Hematopoietic multipotent progenitor cell treated with erythropoietin and hydrocortisone succinate and interleukin-3 and kit ligand, for 6 days (in vitro differentiated cells): ENCODE measurements at regions not wholly inside any gene's neighbourhood (a gene's known extent, or its start where the extent isn't known, plus 50 kb on each side); places are given as distances from the start of the nearest gene placed in this dataset.

Source experiments
- DNase-seq: peaks from one replicate; pipeline ENCODE4 v3.0.0-alpha.2; 2015

DNA sequence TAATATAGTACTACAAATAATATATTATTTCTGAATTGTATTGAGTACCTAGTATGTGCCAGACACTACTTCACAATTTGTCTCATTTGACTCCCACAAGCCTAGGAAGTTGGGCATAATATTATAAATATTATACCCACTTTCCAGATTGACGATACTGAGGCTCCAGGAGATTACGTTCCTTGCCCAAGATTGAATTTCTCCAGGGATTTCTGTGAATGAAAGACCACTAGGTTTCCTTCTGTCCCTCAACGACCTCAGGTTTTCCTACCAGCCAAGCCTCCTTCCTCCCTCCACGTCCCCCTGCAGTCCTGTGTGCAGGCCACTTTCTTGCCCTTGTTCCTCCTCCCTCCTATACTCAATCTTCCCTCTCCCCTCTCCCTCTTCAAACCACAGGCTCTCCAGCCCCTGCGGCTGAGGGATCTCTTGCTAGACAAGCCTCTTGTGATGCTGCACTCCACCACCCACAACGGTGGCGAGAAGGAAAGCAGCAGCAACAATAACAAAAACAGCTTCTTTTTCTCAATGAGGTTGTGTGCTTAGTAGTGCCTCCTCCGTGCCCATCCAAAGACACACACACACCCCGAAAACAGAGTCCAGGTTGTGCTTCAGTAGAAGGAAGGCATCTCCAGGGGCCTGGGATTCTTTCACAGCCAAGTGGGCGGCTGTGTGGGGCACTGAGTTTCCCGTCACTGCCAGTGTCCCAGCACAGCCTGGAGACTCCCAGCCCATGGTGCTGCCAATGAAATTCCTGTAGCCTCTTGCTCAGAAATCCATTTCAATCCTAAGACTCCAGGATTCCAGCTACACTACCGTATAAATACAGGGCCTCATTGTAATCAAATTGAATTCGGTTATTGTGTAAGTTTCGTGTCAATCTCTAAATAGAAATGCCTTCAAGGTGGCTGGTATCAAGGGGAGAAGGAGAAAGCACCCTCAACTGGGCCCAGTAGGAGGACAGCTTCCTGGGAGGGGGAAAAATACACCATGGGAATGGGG lies 94.4 kb downstream of the NCR2 start:
- no peak for DNase-seq

DNA sequence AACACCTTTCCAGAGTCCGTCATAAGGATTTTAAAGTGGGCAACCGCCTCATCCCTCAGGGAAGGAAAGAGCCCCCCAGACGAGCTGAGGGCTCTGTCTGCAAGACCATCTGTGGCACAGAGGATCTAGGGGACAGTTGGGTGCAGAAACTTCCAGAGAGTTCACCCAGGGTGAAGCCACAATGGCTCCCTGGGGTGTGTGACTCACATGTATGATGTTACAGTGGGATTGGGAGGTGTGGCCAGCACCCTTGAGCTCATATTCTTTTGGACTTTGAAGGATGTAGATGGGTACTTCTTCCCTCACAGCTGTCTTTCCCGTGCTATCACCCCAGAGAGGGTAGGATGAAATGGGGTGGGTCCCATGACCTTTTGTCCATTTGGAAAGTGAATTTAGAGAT lies 95.5 kb downstream of the NCR2 start:
- DNase-seq = no peak

DNA sequence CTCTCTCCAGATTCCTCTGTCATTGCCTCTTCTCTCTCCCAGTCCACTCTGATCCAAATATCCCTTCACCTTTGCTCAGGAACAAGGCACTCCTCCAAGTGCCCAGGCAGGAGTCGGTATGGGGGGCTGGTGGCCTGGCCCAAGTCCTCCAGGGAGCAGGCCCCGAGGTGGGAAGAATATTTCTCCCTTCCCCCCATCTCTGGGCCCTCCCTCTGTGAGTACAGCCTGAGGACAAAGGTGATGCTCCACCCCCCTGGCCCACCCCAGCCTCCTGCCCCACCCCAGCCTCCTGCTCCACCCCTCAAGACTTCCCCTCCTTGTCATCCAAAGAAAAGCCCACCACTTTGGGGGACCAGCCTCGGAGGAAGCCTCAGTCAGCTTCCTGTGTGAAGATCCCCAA lies 96.9 kb downstream of the NCR2 start:
- no peak for DNase-seq

DNA sequence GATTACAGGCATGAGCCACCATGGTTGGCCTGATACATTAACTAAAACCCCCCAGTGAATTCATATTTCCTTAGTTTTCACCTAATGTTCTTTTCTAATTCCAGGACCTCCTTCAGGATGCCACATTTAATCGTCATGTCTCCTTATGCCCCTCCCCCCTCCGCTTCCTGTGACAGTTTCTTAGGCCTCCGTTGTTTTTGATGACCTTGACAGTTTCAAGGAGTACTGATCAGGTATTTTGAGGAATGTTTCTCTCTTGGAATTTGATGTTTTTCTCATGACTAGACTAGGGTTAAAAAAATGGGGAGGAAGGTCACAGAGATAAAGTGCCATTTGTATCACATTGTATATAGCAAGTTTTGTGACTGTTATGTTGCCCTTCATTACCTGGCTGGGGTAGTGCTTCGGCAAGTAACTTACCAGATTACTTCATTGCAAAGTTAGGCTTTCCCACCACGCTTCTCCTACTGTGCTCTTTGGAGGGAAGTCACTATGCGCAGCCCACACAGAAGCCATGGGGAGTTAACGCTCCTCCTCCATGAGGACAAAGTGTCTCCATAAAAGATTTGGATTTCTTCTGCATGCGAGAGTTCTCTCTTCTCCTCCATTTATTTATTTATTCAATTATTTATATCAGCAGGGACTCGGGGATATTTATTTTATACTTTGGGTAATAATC lies 99.5 kb downstream of the NCR2 start:
- no peak for DNase-seq

DNA sequence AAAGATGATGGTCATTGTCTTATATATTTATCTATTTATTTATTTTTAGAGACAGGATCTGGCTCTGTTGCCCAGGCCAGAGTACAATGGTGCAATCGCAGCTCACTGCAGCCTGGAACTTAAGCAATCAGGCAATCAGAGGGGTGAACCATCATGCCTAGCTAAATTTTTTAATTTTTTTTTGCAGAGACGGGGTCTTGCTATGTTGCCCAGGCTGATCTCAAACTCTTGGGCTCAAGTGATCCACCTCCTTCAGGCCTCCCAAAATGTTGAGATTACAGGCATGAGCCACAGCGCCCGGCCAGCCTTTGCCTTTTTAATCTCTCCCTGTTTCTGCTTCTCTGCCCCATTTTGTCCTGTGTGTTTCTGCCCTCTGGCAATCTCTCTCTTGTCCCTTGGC lies 102.2 kb downstream of the NCR2 start:
- DNase-seq = no peak

DNA sequence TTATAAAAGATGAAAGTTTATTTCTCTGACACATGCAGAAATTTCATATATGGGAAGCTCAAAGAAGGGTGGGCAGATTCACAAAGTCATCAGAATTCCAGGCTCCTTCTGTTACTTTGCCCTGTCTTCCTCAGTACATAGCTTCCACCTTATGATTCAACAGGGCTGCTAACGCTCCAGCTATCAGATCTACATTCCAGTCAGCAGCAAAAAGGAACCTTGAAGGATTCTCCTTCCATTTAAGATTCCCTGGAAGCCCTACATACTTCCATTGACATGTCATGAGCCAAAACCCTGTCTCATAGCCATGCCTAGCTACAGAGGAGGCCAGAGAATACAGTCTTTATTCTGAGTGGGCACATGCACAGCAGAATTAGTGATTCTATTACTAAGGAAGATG lies 103.3 kb downstream of the NCR2 start:
- DNase-seq = no peak

DNA sequence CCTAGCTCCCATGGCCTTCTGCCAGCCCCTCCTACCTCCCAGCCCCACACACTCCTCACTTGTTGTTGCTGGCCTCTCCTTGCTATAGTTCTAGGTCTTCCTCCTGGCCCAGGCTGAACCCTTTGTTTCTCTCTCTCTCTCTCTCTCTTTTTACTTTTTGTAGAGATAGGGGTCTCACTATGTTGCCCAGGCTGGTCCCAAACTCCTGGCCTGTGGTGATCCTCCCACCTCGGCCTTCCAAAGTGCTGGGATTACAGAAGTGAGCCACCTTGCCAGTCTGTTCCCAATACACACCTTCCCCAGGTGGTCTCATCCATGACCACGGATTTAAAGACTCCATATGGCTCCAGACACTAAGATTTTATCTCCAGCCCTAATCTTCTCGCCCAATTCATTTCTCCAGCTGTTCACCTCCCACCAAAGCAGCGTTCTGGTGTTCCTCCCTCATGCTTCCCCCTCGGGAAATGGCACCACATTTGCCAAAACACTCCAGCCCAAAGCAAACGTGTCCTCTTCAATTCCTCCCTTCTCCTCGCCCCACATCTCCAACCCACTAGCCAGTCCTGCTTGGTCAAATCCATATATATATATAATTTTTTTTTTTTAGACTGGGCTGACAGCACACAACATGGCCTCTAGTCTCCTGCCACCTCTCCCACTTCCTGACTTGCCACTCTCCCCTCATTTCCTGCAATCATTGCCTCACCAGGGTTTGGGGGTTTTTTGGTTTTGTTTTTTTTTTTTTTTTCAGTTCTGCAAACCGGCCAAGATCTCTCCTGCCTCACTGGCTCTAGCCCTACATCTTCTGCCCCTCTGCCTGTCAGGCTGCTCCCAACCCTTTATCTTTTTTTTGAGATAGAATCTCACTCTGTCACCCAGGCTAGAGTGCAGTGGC lies 104.4 kb downstream of the NCR2 start:
- peak; percentile 47 for DNase-seq

DNA sequence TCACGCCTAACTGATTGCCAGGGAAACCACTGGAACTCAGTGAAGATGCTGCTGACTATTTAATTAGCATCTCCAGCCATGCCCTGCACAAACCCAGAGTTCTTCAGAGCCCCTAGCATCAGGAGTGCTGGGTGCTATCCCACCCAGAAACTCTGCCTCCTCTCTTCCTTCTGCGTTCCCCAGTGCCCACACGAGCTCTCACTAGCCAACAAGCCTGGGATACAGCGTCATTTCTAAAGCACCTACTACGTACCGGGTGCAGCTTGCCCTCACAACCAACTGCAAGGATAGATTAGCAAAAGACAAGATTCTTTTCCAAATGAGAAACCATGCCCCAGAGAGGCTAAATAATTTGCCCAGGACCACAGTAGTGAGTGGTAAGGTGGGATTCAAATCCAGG lies 105.2 kb upstream of the FOXP4 start:
- no peak for DNase-seq

DNA sequence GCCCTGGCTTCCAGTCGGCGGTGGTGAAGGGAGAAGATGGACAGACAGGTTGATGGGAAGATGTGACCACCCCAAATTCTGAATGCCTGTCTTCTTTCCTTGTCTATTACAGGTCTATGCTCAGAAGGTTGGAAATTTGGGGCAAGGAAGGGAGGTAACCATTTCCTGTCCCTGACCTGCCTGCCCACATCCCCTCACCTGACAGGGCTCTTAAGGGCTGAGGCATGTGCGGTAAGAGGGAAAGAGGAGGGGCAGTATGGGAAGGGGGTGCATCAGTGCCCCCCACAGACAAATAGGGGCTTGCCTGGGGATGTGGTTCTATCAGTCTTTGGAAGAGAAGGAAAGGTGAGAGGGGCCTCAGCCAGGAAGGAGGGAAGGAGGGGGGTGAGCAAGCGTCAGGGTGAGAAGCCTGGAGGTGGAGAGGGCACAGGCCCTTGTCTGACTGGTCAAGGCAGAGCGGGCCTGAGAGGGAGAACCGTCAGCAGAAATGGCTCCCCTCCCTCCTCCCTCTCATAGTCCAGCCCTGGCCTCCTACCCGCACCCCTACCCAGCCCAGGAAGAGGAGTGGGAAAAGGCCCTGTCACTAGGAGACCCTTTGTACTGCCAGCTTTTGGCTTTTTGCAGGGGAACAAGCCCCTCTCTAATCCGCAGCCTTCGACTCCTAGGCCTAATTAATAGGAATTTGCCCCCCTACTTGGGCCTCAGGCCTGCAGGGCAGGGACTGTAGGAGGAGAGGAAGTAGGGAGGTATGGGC lies 104.4 kb upstream of the FOXP4 start:
- DNase-seq = no peak

DNA sequence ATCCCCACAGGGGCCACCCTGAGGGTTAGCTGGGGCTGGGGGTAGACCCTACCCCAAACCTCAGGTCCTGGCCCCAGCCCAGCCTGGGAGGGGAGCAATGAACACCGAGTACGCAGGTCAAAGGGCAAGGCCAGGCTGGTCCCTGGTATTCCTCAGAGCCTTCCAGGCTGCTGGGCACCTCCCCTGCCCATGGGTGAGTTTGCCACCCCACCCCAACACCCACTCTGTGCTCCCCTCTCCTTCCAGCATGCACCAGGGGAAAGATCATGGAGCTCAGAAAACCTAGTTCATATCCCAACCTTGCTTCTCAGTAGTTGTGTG lies 103.9 kb upstream of the FOXP4 start:
- no peak for DNase-seq

DNA sequence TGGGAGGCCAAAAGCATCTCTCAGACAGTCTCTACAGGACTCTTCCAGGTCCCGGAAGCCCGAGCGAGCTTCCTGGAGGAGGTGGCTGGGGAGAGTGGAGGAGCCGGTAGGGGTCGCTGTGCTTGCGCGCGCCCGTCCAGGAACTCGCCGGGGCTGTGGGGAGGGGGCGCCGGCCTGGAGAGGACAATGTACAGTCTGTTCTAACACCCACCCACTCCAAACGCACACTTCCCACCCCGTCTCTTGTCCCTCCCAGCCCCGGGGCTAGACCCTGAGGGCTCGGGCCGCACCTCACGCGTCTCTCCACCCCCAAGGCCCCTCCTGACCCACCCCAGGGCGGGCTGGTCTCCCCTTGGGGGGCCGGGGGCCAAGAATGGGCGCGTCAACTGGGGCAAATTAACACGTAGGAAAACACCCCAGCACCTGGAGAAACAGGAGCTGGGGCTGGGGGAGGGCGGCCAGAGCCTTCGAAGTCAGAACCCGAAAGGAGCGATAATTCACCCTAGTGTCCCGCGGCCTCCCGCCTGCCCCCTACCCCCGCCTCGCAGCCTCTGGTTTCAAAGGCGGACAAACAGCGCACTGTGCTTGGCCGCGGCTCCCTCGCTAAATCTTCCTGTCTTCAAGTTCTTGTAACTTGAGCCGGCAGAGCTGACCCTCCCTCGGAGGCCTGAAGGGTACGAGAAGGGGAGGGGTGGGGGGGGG lies 103.2 kb upstream of the FOXP4 start:
- no peak for DNase-seq

DNA sequence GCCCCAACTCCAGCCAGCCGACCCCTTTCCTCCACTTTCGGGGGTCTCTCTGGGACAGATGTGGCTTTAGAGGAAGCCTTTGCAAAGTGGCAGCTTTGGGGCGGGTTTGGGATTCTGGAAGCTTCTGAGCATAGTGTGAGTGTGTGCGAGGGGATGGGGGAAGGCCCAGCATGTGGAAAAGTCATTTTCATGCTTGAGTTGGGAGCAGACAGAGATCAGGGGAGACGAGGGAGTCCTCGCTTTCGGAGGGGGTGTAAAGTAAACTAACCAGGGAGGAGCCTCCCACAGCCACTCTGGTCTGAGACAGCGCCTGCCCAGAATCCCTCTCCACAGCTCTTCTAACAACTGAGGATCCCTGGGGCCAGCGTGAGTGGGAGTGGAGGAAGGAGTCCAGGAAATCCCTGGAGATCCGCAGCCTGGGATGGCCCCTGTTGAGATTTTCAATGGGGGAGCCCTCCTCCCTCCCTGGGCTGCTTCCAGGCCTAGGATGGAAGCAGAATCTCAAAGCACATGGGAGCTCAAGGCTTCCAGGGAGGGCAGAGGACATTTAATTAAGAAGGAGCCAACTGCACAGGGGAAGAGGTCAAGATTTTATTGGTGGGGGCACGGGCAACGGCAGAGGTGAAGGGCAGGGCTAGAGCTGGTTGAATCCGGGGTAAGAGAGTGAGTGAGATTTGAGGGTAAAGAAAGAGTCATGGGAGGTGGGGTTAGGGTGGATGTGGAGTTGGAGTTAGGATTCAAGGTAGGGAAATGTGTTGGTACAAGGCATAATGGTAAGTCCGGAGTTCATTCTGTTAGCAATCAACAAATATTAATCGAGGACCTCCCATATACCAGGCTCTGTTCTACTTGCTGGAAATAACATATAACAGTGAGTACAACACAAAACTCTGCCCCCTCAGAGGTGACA lies 102.3 kb upstream of the FOXP4 start:
- DNase-seq = no peak

DNA sequence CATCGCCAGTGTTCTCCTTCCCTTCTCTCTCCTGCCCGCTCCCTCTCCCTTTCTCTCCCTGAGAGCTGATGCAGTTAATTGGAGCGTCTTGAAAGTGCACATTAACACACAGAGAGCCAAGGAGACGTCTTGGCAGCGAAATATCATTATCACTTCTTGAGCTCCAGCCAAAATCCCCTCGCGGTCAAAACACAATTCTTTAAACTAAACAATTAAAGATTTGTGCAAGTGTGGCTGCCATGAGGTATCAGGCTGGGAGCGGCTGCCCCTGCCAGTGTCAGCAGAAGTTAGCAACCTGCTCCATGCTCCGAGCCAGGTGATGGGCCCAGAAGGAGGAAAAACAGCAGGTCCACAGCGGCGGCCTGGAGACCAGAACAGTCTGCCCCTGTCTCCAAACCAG lies 100.9 kb upstream of the FOXP4 start:
- no peak for DNase-seq

DNA sequence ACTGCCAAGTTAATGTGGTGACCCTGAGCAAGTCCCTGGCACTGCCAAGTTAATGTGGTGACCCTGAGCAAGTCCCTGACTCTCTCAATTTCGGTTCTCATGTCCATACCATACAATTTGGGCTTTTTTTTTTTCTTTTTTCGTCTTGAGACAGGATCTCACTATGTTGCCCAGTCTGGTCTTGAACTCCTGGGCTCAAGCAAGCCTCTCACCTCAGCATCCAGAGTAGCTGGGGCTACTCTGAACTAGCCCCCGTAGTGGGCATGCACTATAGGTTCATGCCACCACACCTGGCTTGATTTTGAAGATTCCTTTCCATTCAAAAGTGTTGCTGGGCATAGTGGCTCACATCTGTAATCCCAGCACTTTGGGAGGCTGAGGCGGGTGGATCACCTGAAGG lies 100.0 kb upstream of the FOXP4 start:
- no peak for DNase-seq

DNA sequence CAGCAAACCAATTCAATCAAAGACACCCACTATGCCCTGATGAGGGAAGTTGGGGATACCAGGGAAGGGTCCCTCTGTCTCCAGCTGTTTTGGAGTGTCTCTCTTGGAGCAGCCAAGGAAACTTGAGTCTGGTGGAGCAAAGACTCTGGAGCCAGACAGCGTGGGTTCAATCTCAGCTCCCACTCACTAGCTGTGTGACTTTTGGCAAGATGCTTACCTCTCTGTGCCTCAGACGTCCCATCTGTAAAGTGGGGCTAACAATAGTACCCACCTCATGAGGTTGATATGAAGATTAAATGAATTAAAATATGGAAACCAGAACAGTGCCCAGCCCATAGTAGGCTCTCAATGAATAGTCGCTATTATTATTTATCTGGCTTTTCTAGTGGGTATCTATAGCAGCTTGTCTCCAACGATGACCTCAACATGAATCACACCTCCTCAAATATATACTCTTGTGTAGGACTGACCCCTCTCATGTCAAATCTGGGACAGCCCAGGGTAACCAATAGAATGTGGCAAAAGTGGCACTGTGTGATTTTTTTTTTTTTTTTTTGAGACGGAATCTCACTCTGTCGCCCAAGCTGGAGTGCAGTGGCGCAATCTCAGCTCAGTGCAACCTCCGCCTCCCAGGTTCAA lies 99.2 kb upstream of the FOXP4 start:
- DNase-seq = no peak

DNA sequence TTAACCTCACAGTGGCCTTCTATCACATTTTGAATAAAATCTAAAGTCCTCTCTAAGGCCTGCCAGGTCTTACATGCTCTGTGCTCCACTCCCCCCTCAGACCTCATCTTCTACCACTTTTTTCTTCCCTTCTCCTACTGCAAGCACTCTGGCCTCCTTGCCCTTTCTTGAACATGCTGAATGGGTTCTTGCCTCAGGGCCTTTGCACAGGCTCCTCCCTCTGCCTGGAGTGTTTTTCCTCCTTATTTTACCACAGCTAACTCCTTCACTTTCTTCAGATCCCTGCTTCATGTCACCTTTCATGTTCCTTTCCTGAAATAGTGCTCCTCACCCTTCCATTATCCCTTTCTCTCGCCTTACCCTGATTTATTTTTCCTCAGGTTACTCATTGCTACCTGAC lies 97.9 kb upstream of the FOXP4 start:
- DNase-seq = no peak

DNA sequence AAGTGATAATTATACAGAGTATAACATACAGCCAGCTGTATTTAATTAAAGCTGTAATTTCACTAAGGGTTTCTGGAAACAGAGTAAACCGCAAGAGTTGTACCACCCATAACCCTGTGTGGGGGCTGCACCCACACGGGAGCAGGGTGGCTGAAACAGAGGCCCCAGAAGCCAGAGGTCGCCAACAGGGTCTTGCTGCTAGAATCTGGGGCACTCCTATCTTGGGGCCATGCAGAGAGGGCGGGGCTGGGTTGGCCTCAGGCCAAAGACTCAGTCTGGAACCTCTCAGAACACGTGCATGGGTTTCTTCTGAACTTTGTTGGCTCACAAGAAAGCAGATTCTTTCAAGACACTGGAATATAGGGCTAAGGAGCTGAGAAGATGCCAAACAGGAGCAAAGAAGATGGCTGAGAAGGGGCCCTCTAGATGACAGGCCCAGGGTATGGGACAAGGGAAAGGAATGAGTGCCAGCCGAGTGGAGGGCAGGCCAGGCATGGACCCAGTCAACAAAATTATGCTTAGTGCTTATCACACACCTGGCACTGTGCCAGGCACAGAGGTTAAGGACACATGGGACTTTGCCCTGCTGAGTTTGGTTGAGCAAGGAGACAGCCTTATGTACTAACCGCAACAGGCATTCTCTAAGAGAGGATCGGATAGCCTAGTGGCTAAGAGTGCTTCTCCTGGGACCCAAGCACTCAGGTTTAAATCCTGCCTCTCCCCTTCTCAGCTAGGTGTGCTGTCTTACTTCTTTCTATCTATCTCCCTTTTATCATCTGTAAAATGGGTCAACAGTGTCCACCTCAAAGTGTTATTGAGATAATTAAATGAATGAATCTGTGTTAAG lies 96.6 kb upstream of the FOXP4 start:
- peak; percentile 75 for DNase-seq

DNA sequence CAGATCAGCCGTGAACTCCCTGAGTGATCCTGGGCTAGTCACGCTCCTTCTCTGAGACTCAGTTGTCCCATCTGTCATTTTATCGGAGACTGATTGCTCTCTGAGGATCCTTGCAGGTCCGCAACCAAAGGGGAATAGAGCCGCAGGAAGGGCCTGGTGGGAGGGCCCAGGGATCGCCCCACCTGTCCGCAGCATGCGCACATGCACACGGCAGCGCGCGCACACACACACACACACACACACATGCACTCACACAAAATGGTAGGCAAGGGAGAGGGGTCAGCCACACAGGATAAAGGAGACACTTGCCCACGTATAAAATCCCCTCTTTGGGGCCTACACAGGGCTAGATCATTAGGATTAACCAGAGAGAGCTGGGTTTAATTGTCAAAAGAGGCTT lies 95.6 kb upstream of the FOXP4 start:
- no peak for DNase-seq

DNA sequence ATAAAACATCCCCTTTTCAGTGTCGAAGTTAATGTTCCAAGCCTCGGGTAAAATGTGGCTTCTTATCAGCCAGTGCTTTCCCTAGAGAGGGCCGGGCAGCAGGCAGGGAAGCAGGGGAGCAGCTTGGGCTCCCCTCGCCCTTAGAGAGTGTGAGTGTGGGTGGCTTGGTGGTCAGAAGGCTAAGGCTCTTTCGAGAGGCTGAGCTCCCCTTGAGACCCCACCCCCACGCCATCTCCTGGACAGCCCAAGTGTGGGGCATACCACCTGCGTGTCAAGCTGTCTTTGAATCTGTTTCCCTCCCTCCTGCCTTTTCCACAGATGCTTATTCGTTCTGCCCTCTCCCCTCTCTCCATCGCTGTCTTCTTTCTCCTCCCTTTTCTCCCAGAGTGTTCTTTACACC lies 95.1 kb upstream of the FOXP4 start:
- no peak for DNase-seq
